Heart right ventricle (tissue), 16 donors: ENCODE measurements at regions not wholly inside any gene's neighbourhood (a gene's known extent, or its start where the extent isn't known, plus 50 kb on each side); places are given as distances from the start of the nearest gene placed in this dataset.

Experiments used
- ATAC-seq, 8 donors: fragments of 200-7000 bp; cut with Tn5 transposase; one replicate each; pipeline ENCODE4 v1.9.1; 2020; ENCODE audit warnings: mild to moderate bottlenecking in 8 of 8, moderate library complexity in 8 of 8, moderate number of reproducible peaks in 1 of 8
- DNase-seq, 2 donors: peaks; one replicate each; pipeline ENCODE4 v3.0.0-alpha.2; 2020
- H3K27ac ChIP-seq, 10 donors: fragments of 200-600 bp; sonication (generic) in 2 of 10; one replicate each; pipeline versions ENCODE4 v1.5.0 to v1.8.0; 2020 to 2022; ENCODE audit warnings: mild to moderate bottlenecking in 3 of 10
- H3K27me3 ChIP-seq, 7 donors: fragments of 200-600 bp; one replicate each; pipeline ENCODE4 v1.8.0; 2021 to 2022; ENCODE audit warnings: mild to moderate bottlenecking in 2 of 7
- H3K36me3 ChIP-seq, 9 donors: fragments of 200-600 bp; sonication (generic) in 1 of 9; one replicate each; pipeline versions ENCODE4 v1.5.0 to v1.8.0; 2020 to 2022; ENCODE audit warnings: mild to moderate bottlenecking in 2 of 9
- H3K4me1 ChIP-seq, 9 donors: fragments of 200-600 bp; sonication (generic) in 1 of 9; one replicate each; pipeline versions ENCODE4 v1.5.0 to v1.8.0; 2020 to 2022; ENCODE audit warnings: mild to moderate bottlenecking in 4 of 9
- H3K4me3 ChIP-seq, 10 donors: fragments of 200-600 bp; sonication (generic) in 2 of 10; one replicate each; pipeline versions ENCODE4 v1.5.0 to v1.8.0; 2020 to 2022; ENCODE audit warnings: mild to moderate bottlenecking in 7 of 10, moderate library complexity in 2 of 10
- H3K9me3 ChIP-seq, 11 donors: fragments of 200-600 bp in 10 of 11; sonication (generic) in 2 of 11; one replicate each; pipeline versions ENCODE4 v1.5.0 to v1.8.0; 2013 to 2022; ENCODE audit warnings: mild to moderate bottlenecking in 2 of 11, control low read depth in 1 of 11, moderate library complexity in 1 of 11
- CTCF ChIP-seq, 9 donors: fragments of 200-600 bp; sonication (generic) in 2 of 9; IDR thresholded peaks; one replicate each; pipeline versions ENCODE4 v1.5.0 to v1.8.0; 2021 to 2022; ENCODE audit warnings: antibody characterized with exemption in 9 of 9, mild to moderate bottlenecking in 5 of 9, moderate library complexity in 1 of 9
- WGBS, 2 donors: extraction: QIAGEN DNeasy Blood & Tissue Kit; methylation state at CpG; one replicate each; pipeline ENCODE4 v1.1.7; 2013; ENCODE audit warnings: inconsistent platforms in 1 of 2; 5-methylcytosine and 5-hydroxymethylcytosine counted together
- intact Hi-C, 10 donors: fragments of 100-400 bp; cut with DNase I; formaldehyde crosslinking; loops; one replicate each; pipeline versions ENCODE4 v1.11.1 to v1.14.2; 2022
- donor health status: Arrhythmogenic right ventricular cardiomyopathy.
- donor health status: ischemic (EF 13 %, LVEDD 7.1; RV severe dilation, severe dysfunction).
- donor health status: healthy with polysubstance abuse.
- donor health status: DM: no; HTN: yes; CAD: no.
- donor health status: DM: no; HTN: no; CAD: no.
- donor health status: ischemic (EF 25% LVEDD 6.9; RV normal size, moderate dysfunction).
- donor health status: ischemic (EF 25% LVEDD 5.7; RV mildly dilated, moderate dysfunction).
- donor health status: healthy.
- donor health status: DM: yes; HTN: yes; CAD: no.
- donor health status: Ischemic cardiomyopathy.
- donor health status: ischemic (EF 35%, LVEDD 5.7; RV mildly dilated, moderate dysfunction).
- donor health status: nonischemic (EF 11% LVEDD 7.7; RV severe dilation, severe dysfunction).
- donor health status: DM: yes; HTN: yes; CAD: no.
- donor health status: PGD.
- donor health status: ischemic (EF 29% LVEDD 5.4; RV normal size, mild dysfunction).
- donor health status: nonischemic (EF 23%, LVEDD 6.1; RV moderate dilation, normal function).

GRCh38 chr12:92432724-92433441, 269.9 kb upstream of the PLEKHG7 start:
- ATAC-seq = peak in 2 of 8 donors; percentile 34 to 38

GRCh38 chr12:92431146-92431545, 271.6 kb upstream of the PLEKHG7 start:
- ATAC-seq = peak in 4 of 8 donors; percentile 26 to 52 (median 33)
- intact Hi-C loops = no loop called here
- TF ChIP-seq CTCF (IDR thresholded peaks at IDR 0.05) = peak in 1 of 9 donors; percentile 25
- Histone ChIP-seq H3K27ac (no peak overlapping the region), H3K27me3 (no peaks in the 10 kb centered on the region), H3K36me3 (no peaks in the 10 kb centered on the region), H3K4me3 (no peak overlapping the region), H3K4me1 (peaks cover 0 to 24% (median 0%) of the 10 kb centered on the region in 9 donors), H3K9me3 (peaks cover 0 to 6% (median 0%) of the 10 kb centered on the region in 11 donors)
- DNase-seq = peak in 1 of 2 donors; percentile 22
- WGBS, 2 donors = 68 to 83% methylated on average over 5 of the region's 5 CpGs

More at GRCh38 chr12:92432724-92433441, 269.9 kb upstream of the PLEKHG7 start:
- no peaks in the 10 kb centered on the region for H3K27me3 ChIP-seq
- 69 to 75% methylated on average over 4 of the region's 4 CpGs for WGBS, 2 donors
- DNase-seq = no peak
- H3K36me3 ChIP-seq = no peaks in the 10 kb centered on the region
- TF ChIP-seq CTCF (IDR thresholded peaks at IDR 0.05) = no peak
- H3K27ac ChIP-seq = peak overlapping the region in 1 of 10 donors; percentile 23
- peaks cover 0 to 33% (median 7%) of the 10 kb centered on the region in 9 donors for H3K4me1 ChIP-seq
- peaks cover 0 to 6% (median 0%) of the 10 kb centered on the region in 11 donors for H3K9me3 ChIP-seq
- intact Hi-C loops = no loop called here
- H3K4me3 ChIP-seq = no peak overlapping the region

GRCh38 chr12:92426332-92426731, 276.5 kb upstream of the PLEKHG7 start:
- H3K27ac ChIP-seq = no peak overlapping the region
- H3K27me3 ChIP-seq = no peaks in the 10 kb centered on the region
- DNase-seq (no peak), ATAC-seq (no peak)
- H3K4me1 ChIP-seq = peaks cover 0 to 29% (median 16%) of the 10 kb centered on the region in 9 donors
- intact Hi-C loops = no loop called here
- H3K4me3 ChIP-seq = no peak overlapping the region
- TF ChIP-seq CTCF (IDR thresholded peaks at IDR 0.05) = no peak
- H3K9me3 ChIP-seq = no peaks in the 10 kb centered on the region
- no peaks in the 10 kb centered on the region for H3K36me3 ChIP-seq

- intact Hi-C loops = no loop called here
- Histone ChIP-seq H3K9me3 (no peaks in the 10 kb centered on the region), H3K27me3 (no peaks in the 10 kb centered on the region), H3K4me1 (peaks cover 0 to 23% (median 16%) of the 10 kb centered on the region in 9 donors), H3K4me3 (no peak overlapping the region), H3K36me3 (no peaks in the 10 kb centered on the region), H3K27ac (no peak overlapping the region)
- no peak for ATAC-seq
- no peak for DNase-seq
- TF ChIP-seq CTCF (IDR thresholded peaks at IDR 0.05) = no peak
- 92 to 94% methylated on average over 1 of the region's 1 CpG for WGBS, 2 donors
Observed at GRCh38 chr12:92425165-92425564, 277.6 kb upstream of the PLEKHG7 start.
